Hematopoietic multipotent progenitor cell treated with erythropoietin and hydrocortisone succinate and interleukin-3 and kit ligand, for 4 days (in vitro differentiated cells): ENCODE measurements at regions not wholly inside any gene's neighbourhood (a gene's known extent, or its start where the extent isn't known, plus 50 kb on each side); places are given as distances from the start of the nearest gene placed in this dataset.
A peak's percentile ranks its signal among the peaks of the same experiment; 100 is the strongest.

Experiments
- DNase-seq: peaks from one replicate; pipeline ENCODE4 v3.0.0-alpha.2; 2015

GRCh38 chrX:124862301-124862700 is 457.4 kb upstream of the TEX13C start:
- DNase-seq = peak; percentile 1

- peak; percentile 14 for DNase-seq
These were observed 456.4 kb upstream of the TEX13C start for GRCh38 chrX:124863303-124863702.

- DNase-seq = no peak
These were observed 432.1 kb upstream of the TEX13C start for GRCh38 chrX:124887572-124887971.

- no peak for DNase-seq
These were observed 423.7 kb upstream of the TEX13C start for GRCh38 chrX:124895947-124896346.

GRCh38 chrX:124902953-124903352 is 416.7 kb upstream of the TEX13C start:
- DNase-seq = peak; percentile 5

GRCh38 chrX:124910611-124911010 is 409.1 kb upstream of the TEX13C start:
- no peak for DNase-seq

GRCh38 chrX:124917011-124917410 is 402.7 kb upstream of the TEX13C start:
- DNase-seq = no peak

- DNase-seq = no peak
These were observed 394.0 kb upstream of the TEX13C start for GRCh38 chrX:124925681-124926080.

- no peak for DNase-seq
These were observed 388.4 kb upstream of the TEX13C start for GRCh38 chrX:124931241-124931640.

- DNase-seq = peak; percentile 63
These were observed 387.7 kb upstream of the TEX13C start for GRCh38 chrX:124931958-124932357.

- DNase-seq = no peak
These were observed 381.0 kb upstream of the TEX13C start for GRCh38 chrX:124938715-124939114.

- no peak for DNase-seq
These were observed 379.1 kb upstream of the TEX13C start for GRCh38 chrX:124940531-124940930.

GRCh38 chrX:124954402-124954801 is 365.3 kb upstream of the TEX13C start:
- DNase-seq = peak; percentile 0

GRCh38 chrX:124960454-124960853 is 359.2 kb upstream of the TEX13C start:
- DNase-seq = no peak

- DNase-seq = peak; percentile 0
These were observed 356.0 kb upstream of the TEX13C start, which contains the start of gene TENM1 for GRCh38 chrX:124963717-124964116. TSS of gene TENM1 (minus strand) at chrX:124963817.

GRCh38 chrX:124975456-124975855 is 344.2 kb upstream of the TEX13C start:
- DNase-seq = no peak

GRCh38 chrX:124981420-124981819 is 338.3 kb upstream of the TEX13C start:
- DNase-seq = no peak

- DNase-seq = no peak
These were observed 335.4 kb upstream of the TEX13C start for GRCh38 chrX:124984140-124984813.

- DNase-seq = no peak
These were observed 333.4 kb upstream of the TEX13C start for GRCh38 chrX:124986284-124986683.

GRCh38 chrX:124993735-124994134 is 325.9 kb upstream of the TEX13C start:
- no peak for DNase-seq

- DNase-seq = no peak
These were observed 325.3 kb upstream of the TEX13C start for GRCh38 chrX:124994404-124994803.

- no peak for DNase-seq
These were observed 315.8 kb upstream of the TEX13C start for GRCh38 chrX:125003746-125004446.

GRCh38 chrX:125004799-125005198 is 314.9 kb upstream of the TEX13C start:
- DNase-seq = no peak

- no peak for DNase-seq
These were observed 313.8 kb upstream of the TEX13C start for GRCh38 chrX:125005863-125006262.

GRCh38 chrX:125006704-125007103 is 313.0 kb upstream of the TEX13C start:
- no peak for DNase-seq
